AG04449 (cell line): ENCODE measurements at regions not wholly inside any gene's neighbourhood (a gene's known extent, or its start where the extent isn't known, plus 50 kb on each side); places are given as distances from the start of the nearest gene placed in this dataset.

Source experiments
- CTCF ChIA-PET: fragments of 350-600 bp; formaldehyde crosslinking; extraction: SDS; loops from one replicate; lab custom pipeline; 2021; ENCODE audit warnings: antibody characterized with exemption; lab: Yijun Ruan, JAX
- POLR2A ChIA-PET: fragments of 400-600, 350-600 bp; formaldehyde crosslinking; extraction: SDS; loops from one replicate; lab custom pipeline; 2020; ENCODE audit warnings: antibody characterized with exemption, inconsistent platforms; lab: Yijun Ruan, JAX
- DNase-seq: peaks from one replicate; pipeline ENCODE4 v3.0.0-alpha.2; 2010; ENCODE audit warnings: low read depth, low spot score
- H3K4me3 ChIP-seq: 2 replicates; pipeline ENCODE4 v1.5.1; 2011; ENCODE audit warnings: low read depth, mild to moderate bottlenecking, control low read depth, low read length
- CTCF ChIP-seq: IDR thresholded peaks from one replicate; pipeline ENCODE4 v1.5.1; 2011; ENCODE audit warnings: mild to moderate bottlenecking, moderate library complexity, low read length, control low read depth, inconsistent platforms; ENCODE audit not compliant: insufficient read depth; ENCODE audit errors: missing control alignments

- DNase-seq, result no peak
- CTCF ChIA-PET, result no interaction called here
- POLR2A ChIA-PET, result no interaction called here
- no peak for TF ChIP-seq CTCF
- no peak overlapping the region for H3K4me3 ChIP-seq
Measured at GRCh38 chr12:42935090-42935489, 345.5 kb upstream of the PRICKLE1 start.

GRCh38 chr12:42933461-42934081 lies 344.0 kb upstream of the PRICKLE1 start:
- no peak for TF ChIP-seq CTCF
- DNase-seq, result no peak
- CTCF ChIA-PET, result interaction anchor here (1.3 kb wide), 1 partner anchor 9 kb away, joined by 3 read pairs; no protein-coding TSS in a partner anchor
- H3K4me3 ChIP-seq, result no peak overlapping the region
- POLR2A ChIA-PET, result interaction anchor here (0.6 kb wide), 1 partner anchor 327 kb away, joined by 3 read pairs; no protein-coding TSS in a partner anchor

- TF ChIP-seq CTCF, result no peak
- POLR2A ChIA-PET, result interaction anchor here (0.6 kb wide), 1 partner anchor 327 kb away, joined by 3 read pairs; no protein-coding TSS in a partner anchor
- H3K4me3 ChIP-seq, result no peak overlapping the region
- CTCF ChIA-PET, result no interaction called here
- DNase-seq, result no peak
Measured at GRCh38 chr12:42932936-42933335, 343.4 kb upstream of the PRICKLE1 start.

GRCh38 chr12:42926232-42926631 lies 336.7 kb upstream of the PRICKLE1 start:
- CTCF ChIA-PET, result no interaction called here
- TF ChIP-seq CTCF, result no peak
- DNase-seq, result no peak
- POLR2A ChIA-PET, result no interaction called here
- H3K4me3 ChIP-seq, result no peak overlapping the region

- TF ChIP-seq CTCF, result no peak
- no peak overlapping the region for H3K4me3 ChIP-seq
- ChIA-PET POLR2A (no interaction called here), CTCF (interaction anchor here (1.3 kb wide), 1 partner anchor 412 kb away, joined by 3 read pairs; no protein-coding TSS in a partner anchor)
- no peak for DNase-seq
Measured at GRCh38 chr12:42924482-42924881, 334.9 kb upstream of the PRICKLE1 start.

- CTCF ChIA-PET, result interaction anchor here (0.6 to 1.3 kb wide), 2 partner anchors 21 to 413 kb away, joined by 3 read pairs; no protein-coding TSS in a partner anchor
- no peak for TF ChIP-seq CTCF
- DNase-seq, result no peak
- H3K4me3 ChIP-seq, result no peak overlapping the region
- POLR2A ChIA-PET, result no interaction called here
Measured at GRCh38 chr12:42923583-42923982, 334.0 kb upstream of the PRICKLE1 start.
